ENCODE measurements at regions not wholly inside any gene's neighbourhood (a gene's known extent, or its start where the extent isn't known, plus 50 kb on each side); places are given as distances from the start of the nearest gene placed in this dataset.

DNA sequence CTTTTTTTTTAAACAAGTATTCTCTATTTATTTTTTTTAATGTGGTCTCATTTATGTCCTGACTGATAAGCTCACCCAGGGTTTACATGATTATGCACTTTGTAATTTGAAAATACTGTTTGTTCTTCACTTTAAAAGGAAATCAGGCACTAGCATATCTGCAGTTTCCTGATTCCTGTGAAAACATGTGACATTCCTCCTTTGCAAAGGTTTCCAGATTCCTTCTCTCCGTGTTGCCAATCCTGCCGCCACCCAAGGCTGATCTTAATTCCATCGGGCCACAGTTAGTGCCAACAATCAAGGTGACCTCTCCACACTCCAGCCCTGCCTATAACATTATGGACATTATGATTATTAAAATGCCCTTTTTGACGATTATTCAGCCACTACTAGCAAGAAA lies 225.4 kb downstream of the PCDH7 start:
- DNase-seq, result no peak

DNA sequence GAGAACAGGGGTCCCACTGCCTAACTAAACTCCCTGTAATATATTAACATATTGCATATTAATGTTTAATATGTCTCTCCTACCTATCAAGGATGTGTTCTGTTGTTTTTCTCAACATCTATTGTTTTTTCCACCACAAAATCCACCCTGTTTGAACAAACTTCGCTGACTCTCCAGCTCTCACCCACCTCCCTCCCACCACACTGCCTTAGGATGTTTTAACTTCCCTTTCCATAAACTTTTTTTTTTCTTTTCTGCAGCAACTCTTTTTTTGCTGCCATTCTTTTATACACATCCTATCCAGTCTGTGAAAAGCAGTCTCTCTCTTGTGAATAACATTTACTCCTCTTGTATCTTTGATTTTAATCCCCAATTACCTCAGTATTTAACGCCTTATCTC lies 226.1 kb downstream of the PCDH7 start:
- DNase-seq, result no peak

DNA sequence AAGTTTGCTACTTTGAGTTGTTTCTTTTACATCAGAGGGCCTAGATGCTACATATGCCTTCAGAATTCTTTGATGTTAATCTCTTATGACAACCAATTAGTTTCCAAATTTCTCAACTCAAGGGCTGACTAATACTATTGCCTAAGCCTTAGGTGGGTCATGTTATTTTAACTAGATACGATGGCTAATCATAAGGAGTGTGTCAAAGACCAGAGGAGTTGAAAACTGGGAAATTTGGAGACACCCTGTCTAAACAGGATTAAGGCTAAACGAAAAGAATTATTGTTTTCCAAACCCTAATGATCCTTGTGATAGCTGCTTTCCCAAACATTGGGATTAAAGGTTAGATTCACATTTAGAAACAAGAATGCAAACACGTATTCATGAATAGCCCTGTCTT lies 228.5 kb downstream of the PCDH7 start:
- DNase-seq, result peak; percentile 8

DNA sequence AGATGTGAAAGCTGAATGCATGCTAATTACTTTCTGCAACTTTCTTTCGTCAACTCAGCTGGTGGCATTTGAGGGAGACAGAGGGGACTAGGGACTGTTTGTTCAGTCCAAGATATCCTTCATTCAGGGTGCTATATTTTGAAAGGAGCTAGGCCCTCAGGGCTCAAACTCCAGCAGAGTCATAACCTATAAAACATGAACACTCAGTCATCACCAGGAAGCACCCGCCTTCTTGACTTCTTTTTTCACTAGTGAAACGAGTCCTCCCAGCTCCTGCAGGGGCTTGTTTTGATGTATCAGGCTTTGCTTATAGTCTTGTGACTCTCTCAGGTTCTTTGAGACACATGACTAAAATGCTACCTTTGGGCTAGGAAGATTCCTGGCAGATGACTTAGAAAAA lies 230.6 kb downstream of the PCDH7 start:
- no peak for DNase-seq

GRCh38 chr4:30952526-30953219 lies 232.5 kb downstream of the PCDH7 start:
- no peak for DNase-seq

DNA sequence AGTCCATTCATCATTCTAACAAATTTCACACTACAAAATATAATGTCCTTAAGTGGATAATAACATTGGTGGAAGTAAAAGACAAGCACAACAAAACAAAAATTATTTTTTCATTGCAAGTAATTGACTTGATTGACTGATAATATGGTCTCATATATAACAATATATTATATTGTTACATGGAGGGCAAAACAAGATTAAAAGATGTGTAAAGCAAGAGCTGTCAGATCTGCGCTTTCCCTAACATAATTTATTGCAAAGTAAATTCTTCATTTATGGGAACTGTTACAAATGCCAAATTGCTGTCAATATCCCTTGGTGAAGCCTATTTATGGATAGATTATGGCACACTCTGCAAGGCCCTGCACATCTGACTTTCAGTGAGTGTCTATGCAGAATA lies 233.6 kb downstream of the PCDH7 start:
- no peak for DNase-seq

DNA sequence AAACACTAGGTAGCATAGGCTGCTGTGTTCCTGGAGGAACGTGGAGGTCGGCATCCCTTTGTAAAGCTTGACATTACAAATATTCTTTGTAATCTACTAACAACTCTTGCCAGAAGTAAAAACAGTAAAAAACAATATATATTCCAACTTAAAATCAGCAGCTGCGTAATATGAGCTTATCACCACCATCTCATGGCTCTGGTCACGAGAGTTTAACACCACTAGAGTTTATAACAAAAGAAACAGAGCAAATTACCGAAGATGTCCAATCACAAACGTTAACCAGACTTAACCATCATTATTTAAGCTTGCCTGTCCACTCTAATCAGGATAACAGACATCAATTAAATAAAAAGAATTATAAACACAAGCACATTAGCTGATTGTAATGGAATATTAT lies 236.7 kb downstream of the PCDH7 start:
- no peak for DNase-seq

GRCh38 chr4:30957706-30958105 lies 237.5 kb downstream of the PCDH7 start:
- no peak for DNase-seq

GRCh38 chr4:30959781-30960485 lies 239.8 kb downstream of the PCDH7 start:
- no peak for DNase-seq

- DNase-seq, result no peak
Observed at GRCh38 chr4:30962939-30963338, 242.8 kb downstream of the PCDH7 start.

GRCh38 chr4:30968926-30969325 lies 248.8 kb downstream of the PCDH7 start:
- DNase-seq, result no peak

DNA sequence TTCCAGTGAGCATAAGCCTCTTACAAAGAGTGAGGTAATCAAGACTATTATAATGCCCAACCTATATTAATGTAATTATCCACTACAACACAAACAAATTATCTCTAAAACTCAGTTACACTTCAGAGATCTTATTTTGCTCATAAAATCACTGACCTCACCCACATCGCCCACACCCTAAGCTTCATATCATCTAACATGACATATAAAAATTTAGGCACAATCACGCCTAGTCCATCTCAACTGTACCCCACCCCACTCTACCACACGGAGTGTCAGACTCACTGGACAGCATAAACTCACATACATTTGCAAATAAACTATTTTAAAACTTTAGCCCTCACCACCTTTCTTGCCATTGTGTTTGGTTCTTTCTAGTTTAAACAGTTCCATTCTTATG lies 252.4 kb downstream of the PCDH7 start:
- DNase-seq, result no peak

GRCh38 chr4:30973993-30974392 lies 253.8 kb downstream of the PCDH7 start:
- no peak for DNase-seq

- DNase-seq, result no peak
Observed at GRCh38 chr4:30979402-30979801, 259.2 kb downstream of the PCDH7 start.

DNA sequence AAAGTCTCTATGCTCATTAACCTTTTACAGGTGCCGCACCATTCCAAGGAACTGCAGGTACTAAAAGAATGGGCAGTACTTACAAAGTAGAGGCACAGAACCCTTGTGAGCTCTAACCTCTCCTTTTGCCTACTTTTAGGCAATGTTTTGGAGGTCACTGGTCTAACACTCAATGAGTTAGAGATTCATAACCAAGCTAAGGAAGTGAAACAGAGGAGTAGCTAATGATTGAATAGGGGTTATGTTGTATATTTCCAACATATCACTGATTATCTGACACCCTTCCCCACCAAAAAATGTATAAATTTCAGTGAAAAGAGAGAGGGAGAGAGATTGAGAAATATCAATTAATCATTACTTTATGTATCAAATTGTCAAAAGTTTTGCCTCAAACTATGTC lies 269.3 kb downstream of the PCDH7 start:
- DNase-seq, result no peak

DNA sequence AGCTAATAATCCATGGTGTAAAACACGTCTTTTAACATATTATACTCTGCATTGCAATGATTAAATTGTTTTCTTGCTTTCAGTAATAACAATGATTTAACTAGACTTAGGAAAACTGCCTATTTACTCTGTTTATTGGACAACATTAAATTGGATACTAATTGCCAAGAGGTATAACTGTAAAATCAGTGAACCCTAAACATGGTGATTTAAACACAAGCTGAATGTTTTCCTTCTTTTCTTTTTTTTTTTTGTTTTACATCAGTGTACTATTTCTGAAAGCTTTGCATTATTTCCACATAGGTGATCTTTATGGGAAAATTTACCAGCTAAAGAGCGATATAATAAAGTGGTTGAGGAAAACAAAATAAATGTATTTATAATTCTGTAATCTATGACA lies 276.7 kb downstream of the PCDH7 start:
- no peak for DNase-seq

DNA sequence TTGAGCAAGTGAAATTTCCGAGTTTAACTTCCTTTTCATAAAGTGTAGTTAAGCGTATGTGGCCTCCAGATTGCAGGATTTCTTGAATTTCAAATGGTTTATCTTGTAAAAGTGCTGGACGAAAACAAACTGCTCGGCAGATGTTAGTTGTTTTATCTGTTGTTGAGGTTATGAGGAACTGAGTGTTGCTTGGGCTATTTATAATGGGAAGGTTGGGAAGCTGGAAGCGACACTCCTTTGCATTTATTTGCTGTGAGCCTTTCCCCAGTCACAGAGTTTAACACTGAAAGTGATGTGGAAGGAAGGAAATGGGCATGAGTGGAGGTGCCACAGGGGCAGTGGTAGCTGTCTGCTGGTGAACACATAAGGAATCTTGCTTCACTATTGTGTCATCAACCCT lies 284.9 kb downstream of the PCDH7 start:
- no peak for DNase-seq

DNA sequence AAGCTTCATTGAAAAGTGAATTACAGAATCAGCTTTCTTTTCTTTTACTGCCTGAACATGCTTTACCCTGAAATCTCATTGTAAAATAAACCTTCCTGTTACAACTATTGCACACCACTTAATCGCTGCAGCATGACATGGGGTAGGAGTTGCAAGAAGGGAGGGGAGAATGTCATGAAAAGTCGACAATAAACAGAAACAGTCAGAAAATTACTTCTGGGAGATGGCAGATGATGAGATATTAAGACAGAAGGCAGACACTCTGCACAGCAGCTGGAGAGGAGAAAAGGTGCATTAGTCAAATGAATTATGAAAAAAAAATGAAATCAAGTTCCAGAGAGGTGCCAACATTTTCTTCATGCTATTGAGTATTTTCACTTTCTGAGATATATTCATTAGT lies 287.7 kb downstream of the PCDH7 start:
- DNase-seq, result no peak

DNA sequence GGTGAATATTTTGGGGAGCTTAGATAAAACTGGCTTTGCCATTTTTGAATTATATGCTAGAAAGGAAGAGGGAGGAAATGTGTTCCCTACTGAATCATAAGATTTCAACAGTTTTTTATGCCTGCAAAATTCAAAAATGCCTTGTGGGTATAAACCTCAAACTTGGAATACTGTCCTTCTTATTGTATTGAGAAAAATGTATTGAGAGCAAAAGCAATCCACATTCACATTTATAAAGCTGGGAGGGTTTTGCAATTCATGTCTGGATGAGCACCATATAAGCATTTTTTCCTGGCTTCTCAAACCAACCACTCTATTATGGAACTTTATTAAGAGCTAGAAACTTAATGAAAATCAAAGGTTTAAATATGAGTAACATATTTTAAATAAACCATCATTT lies 289.8 kb downstream of the PCDH7 start:
- no peak for DNase-seq

DNA sequence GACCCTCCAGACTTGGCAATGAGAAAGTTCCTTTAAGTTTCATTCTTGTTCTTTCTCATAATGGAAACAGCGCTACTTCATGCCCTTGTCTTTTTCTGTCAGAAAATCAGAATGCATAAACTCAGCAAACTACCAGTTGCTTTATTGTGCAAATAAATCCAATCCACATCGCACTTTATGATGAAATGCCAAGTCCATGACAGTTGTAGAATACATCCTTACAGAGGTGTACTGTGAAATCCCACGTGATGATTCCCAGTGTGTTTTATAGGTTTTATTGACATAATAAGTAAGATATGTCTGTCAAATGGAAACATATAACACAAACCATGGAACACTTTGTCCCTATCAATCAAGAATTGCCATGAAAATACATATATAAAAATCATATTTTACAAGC lies 295.0 kb downstream of the PCDH7 start:
- DNase-seq, result no peak

DNA sequence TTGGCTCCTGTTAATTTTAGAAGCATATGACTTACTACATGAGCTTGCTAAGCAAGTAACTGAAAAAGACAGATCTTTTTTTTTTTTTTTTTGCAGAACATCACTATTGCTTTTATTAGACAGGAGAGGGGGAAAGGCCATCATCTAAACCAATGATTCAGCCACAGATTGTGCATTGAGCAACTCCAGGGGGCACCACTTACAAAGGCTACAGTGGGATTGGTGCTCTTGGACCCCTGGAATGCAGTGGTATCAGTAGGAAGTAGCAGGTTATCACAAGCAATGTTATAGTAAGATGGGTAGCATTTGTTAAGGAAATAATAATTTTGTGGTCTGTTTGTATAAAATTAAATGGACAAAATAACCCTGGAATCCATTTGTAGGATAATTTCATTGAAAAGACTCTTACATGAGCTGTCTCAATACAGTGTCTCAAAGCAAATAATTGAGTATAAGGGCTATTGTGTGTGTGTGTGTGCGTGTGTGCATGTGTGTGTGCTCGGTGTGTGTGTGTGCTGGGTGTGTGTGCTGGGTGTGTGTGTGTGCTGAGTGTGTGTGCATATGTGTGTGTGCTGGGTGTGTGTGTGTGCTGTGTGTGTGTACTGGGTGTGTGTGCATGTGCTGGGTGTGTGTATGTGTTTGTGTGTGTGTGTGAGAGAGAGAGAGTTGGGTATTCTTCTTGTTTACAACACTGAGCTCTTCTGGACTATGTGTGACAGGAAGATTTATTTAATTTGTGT lies 296.3 kb downstream of the PCDH7 start:
- DNase-seq, result no peak

- DNase-seq, result no peak
Observed at GRCh38 chr4:31020363-31020762, 300.2 kb downstream of the PCDH7 start.

DNA sequence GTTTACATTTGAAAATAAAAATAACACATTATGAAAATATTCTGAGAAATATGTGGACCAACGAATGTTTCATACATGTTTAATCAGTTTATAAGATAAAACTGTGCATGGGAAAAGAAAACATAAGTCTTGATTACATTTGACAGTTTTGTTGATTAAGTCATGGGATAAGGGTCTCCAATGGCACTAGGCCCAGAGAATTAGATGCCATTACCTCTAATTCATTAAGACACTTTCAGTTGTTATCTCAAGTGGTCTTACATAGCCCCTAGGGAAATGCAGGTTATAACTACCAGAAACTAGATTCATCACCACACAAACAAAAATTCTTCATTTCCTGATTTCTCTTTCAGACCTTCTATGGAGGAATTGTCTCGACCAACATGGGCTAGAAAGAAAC lies 300.8 kb downstream of the PCDH7 start:
- peak; percentile 3 for DNase-seq

DNA sequence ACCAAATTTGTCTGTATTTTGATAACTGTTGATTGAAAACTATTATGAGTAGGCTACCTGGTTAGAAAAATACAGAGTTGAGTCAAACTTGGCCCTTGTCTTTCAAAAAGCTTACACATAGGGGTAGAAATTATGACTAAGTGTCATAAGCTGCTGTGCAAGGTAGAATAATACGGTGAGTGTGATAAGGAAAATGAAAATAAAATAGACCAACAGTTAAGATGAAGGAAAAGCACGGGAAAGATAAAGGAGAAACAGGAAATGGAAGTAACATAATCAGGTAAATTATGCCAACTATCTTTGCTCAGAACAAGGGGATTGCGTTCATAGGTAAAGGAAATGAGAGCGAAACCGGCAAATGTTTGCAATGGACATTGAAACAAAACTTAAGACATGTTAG lies 302.5 kb downstream of the PCDH7 start:
- no peak for DNase-seq
